Epidermal melanocyte (primary cell): ENCODE measurements at regions not wholly inside any gene's neighbourhood (a gene's known extent, or its start where the extent isn't known, plus 50 kb on each side); places are given as distances from the start of the nearest gene placed in this dataset.
"Not testable (repeated sequence)": the region's sequence is repeated elsewhere in the genome, so short reads cannot be mapped to it uniquely, and the experiment has no call there.

ENCODE experiments used
- DNase-seq: peaks from one replicate; pipeline ENCODE4 v3.0.0; 2011; ENCODE audit warnings: low spot score; ENCODE audit not compliant: insufficient read length

DNA sequence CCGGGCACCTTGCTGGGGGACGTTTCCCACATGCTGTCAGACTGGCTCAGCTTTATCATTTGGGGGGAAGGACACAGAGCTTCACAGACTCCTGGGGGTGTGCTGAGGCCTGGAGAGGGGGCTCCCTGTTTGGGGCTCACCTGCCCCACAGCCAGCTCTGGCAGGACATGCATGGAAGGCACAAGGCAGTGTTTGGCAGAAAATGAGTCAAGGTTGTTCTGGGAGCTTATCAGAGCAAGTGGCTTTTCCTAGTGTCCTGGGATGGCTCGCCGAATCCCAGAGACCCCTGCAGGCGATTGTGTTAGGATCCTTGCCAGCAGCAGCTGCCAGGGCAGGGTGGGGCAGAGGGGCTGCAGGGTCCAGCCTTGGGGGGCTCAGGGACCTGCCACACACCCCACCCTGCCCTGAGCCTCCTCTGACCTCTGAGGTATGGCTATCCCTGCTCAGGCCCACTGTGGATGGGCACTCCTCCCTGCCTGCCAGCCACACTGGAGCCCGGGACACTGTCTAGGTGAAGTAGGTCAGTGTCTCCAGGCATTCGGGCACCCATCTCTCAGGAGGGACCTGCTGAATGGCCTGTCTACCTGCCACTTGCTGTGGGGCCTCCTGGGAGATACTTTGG is 1323.0 kb downstream of the BRD1 start:
- no peak for DNase-seq

DNA sequence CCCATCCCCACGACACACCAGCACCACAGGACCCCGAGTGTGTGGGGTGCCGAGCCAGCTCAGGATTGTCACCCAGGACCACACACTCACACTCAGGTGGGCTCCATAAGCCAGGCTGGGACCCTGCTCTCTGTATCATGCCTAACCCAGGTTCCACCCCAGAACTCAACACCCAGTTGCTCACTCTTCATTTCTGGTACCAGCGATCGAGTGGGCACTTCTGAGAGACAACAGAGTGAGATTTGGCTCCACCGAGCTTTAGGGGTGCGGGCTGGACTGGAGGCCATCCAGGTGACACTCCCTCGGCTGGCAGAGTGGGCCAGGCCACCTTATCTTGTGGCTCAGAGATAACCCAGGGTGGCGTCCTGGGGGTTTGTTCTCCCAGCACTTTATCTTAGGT is 1323.8 kb downstream of the BRD1 start:
- DNase-seq: no peak

DNA sequence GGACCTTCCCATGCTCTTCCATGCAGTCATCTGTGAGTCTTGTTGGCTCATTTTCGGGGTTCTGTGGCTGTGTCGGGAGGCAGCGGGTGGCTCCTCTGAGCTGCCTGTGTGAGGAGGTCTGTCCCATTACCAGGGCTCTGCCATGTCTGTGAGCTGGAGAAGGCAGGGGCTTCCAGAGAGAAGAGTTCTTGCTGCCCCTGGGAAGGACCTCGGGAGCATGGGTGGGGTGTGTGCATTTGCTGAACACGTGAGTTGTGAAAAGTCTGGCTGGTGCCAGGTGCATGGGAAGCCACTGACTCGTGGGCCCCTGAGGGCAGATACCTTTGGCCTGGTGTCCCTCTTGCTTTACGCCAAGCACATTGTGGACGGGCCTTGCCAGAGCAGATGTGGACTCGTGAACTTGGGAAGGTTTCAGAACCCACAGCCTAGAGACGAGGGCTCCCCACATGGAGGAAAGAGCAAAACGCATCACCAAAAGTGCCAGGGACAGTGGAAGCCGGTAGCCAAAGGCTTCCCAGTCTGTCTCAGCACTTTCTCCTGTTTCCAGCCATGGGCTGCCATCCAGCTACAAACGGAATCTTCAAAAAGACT is 1324.5 kb downstream of the BRD1 start:
- no peak for DNase-seq

DNA sequence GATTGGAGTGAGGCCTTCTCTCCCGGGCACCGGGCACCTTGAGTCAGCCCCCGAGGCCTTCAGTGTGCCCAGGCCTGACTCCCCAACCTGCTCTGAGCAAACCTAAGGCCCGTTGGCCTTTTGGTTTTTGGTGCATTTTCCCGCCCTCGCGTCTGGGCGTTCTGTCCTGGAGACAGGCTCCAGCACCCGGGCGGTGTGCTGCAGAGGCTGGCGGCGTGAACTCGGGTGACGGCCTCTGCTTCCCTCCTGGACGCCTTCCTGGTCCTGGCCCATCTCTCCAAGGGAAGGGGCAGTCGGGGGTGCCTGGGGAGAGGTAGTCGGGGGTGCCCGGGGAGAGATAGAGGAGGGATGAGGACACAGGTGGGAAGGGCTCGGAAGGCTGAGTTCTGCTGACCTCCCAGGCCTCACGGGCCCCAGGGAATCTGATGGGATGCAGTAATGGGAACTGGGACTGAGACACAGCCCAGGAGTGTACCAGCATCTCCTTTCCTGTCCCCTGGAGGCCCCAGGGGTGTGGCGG is 1326.4 kb downstream of the BRD1 start:
- no peak for DNase-seq

DNA sequence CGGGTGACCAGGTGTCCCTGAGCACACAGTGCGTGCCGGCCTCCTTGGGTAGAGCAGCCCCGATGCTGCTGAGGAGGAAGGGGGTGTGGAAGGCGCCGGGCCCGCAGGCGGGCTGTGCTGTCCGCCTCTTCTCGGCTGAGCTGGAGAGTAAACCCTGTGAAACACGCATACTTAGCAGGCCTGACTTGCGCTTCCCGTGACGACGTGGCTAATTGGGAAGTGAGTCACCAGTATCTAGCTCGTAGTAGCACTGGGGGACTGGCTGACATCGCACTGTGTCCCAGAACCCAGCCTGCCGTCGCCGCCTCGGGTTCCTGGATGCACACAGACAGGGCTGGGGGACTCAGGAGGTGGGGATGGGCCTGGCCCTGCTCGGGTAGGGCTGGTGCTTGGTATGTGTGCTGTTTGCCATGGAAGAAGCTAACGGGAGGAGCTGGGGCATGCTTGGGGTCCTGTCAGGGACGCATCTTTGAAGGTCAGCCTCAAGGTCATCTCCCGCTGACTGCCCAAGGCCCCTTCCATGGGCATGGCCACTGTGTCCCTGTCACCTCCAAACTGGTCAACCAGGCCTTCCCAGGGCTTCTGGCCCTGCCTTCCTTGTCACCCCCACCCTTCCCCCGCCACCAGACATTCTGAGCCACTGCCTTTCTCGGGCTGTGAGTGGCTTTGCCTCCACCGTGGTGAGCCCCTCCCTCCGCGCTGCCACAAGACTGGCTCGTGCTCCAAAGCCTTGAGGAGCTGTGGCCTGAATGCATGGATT is 1327.0 kb downstream of the BRD1 start:
- DNase-seq: no peak

DNA sequence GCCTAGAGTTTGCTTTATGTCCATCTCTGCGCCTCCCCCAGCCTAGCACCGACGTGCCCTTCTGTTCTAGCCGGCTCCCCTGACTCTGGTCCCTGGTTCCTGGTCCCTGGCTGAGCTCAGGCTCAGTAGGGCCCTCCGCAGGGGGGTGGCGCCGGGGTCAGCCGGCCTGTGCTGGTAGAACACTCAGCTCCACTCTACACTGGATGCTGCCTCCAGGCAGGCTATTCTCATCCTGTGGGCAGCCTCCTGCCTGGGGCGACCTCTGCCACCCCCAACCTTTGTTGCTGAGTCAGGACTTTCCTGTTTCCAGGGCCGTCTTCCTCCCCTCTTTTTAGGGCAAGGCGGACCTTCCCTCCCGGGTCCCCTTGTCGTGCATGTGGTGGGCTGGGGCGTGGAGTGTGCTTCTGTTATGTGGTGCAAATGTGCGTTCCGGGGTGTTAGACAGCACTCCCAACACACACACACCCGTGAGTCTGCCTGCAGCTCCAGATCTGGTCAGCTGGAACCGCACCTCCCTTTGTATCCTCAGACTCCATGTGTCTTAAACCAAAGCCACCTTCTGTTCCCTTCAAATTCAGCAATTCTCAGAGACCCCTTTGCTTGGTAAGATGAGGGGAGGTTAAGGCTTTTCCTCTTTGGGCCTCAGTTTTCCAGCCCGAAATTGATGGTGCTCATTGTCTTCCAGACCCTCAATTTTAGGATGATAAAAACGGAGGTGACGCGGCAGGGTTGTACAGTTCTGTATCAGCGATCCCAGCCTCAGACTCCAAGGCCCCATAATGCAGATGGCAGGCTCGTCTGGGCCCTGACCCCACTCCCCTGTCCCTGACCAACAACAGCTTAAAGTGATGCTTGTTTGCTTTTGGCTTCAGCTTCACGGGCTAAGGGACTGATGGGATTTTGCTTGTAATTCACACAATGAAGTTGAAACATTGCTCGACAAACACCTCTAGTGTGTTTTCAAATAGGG is 1327.9 kb downstream of the BRD1 start:
- DNase-seq: no peak

DNA sequence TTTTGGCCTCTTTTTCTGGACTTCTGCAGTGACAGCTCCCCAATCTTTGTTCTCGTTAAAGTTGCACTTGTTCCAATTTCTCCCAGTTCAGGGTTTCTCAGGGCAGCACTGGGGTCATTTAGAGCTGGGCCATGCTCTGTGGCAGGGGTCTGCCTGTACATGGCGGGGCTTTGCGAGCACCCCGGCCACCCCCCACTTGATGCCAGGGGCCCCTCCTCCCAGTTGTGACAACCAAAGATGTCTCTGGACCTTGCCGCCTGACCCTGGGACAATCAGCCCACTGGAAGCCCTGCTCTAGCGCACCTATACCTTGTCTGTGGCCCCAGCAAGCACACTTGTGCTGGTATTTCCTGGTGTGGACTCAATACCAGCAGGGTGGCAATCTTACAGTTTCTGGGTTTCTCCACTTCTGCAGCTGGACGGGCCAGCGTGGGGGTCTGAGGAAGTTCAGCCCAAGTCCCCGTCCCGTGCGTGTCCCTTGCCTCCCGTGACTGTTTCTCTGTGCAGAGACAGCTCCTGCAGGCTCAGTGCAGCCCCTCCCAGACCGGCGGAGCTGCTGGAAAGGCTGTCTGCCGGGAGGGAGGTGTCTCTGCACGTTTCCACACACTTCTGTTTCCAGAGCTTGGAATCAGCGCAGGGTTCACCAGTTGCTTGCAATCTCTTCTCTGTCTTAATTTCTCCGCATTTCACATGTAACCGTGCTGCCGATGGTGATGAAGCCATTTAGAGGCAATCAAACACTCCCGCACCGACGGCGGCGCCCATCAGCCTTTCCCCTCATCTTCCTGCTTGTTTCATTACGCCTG is 1328.9 kb downstream of the BRD1 start:
- DNase-seq: no peak

DNA sequence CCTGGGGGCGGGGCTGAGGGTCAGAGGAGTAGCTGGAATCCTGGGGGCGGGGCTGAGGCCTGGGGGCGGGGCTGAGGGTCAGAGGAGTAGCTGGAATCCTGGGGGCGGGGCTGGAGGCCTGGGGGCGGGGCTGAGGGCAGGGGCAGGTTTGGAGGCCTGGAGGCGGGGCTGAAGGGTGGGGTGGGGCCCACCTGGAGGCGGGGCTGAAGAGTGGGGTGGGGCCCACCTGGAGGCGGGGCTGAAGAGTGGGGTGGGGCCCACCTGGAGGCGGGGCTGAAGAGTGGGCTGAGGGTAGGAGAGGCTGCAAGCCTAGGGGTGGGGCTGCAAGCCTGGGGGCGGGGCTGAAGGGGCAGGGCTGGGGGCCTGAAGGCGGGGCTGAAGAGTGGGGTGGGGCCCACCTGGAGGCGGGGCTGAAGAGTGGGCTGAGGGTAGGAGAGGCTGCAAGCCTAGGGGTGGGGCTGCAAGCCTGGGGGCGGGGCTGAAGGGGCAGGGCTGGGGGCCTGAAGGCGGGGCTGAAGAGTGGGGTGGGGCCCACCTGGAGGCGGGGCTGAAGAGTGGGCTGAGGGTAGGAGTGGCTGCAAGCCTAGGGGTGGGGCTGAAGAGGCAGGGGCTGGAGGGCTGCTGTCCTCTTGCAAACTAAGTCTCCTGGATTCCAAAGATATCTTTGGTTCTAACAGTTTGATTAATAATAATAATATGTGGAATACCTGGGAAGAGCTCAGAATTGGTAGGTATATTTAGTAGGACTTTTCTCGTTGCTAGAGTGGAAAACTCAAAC is 1329.7 kb downstream of the BRD1 start:
- not testable (repeated sequence) for DNase-seq

DNA sequence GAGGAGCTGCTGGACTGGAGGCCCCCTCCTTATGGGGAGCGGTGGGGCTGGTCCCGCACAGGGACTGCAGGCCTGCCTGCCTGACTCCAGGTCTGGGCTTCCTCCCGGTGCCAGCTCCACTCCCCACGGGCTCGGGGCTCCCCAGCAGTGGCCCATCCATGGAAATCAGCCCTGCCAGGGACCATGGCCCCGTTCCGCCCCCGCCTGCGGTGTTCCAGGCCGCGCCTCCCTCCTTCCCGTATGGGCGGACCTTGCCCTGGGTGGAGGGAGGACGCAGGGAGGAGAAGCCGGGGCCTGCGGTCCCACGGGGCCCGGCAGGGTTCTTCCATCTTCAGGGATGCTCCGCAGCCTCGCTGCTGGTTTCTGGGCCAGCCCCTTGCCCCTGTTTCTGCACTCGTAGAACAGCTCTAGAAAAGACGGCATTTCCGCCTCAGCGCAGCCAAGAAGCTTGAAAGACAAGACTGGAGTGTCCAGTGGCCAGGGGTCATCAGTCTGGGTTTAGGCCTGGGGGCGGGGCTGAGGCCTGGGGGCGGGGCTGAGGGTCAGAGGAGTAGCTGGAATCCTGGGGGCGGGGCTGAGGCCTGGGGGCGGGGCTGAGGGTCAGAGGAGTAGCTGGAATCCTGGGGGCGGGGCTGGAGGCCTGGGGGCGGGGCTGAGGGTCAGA is 1330.6 kb downstream of the BRD1 start:
- DNase-seq: no peak

DNA sequence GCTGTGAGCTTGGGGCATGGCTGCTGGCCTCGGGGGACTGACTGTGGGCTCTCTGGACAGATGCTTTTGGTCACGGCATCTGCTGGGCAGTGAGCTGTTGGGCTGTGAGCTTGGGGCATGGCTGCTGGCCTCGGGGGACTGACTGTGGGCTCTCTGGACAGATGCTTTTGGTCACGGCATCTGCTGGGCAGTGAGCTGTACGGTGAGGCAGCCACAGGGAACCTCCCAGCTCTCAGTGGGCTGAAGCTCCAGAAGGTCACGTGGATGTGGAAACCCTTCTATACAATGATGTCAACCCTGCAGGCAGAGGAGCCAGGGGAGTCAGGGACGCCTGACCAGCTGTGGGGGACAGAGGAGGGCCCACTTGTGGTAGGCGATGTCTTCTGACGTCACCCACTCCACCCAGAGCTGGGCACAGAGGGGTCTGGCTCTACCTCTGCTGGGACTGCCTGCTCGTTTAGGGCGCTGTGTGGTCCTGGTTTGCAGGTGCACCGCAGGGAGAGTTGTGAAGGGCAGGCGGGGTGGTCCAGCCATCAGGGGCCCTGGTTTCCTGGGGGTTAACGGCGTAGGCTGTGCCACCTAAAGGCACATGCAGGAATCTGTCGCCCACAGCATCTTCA is 1331.3 kb downstream of the BRD1 start:
- no peak for DNase-seq

DNA sequence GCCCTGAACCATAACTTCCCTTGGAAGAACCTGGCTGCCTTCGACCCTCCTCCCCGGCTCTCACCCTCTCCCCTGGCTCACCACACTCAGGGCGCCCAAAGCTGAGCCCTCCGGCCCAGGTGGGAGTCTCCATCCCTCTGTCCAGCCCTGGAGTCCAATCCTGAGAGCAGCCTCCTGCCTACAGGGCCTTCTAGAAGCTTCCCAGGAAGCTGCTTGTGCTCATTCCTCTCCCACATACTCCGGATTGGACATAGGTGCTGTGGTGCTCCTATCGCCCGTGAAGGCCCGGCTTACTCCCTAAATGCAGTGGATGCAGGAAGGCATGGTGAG is 1332.0 kb downstream of the BRD1 start:
- DNase-seq: no peak

DNA sequence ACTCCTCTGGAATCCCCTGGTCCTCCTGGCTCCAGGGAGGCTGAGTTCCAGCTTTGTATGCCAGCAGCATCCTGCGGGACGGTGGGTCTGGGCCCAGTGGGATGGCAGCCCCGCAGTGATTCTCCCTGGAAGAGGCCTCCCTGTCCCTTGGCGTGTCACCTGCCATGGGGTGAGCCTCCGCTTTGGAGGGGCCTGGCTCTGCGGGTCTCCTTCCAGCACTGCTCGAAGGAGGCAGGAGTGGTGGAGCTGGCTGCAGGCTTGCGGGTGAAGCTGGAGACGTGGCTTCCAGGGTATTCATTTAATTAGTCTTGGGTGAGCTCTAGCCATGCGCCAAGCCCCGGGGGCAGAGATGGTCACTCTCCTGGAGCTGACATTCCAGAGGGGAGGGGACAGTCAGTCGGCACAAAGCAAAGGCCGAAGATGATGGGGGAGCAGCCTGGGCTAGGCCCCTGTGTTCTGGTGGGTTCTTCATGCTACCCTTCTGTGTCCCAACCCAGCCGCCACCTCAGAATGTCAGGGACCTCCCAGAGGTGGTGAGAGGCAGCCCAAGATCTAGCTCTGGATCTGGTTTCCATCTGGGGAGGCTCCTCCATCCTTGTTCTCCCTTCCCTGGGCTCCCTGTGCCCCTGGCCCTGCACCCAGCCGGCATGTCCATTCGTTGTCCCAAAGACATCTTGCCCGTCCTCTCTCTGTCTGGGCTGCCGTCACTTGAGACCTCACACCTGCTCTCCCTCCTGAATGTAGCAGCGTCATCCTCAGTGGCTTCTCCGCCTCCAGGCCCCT is 1332.5 kb downstream of the BRD1 start:
- no peak for DNase-seq

DNA sequence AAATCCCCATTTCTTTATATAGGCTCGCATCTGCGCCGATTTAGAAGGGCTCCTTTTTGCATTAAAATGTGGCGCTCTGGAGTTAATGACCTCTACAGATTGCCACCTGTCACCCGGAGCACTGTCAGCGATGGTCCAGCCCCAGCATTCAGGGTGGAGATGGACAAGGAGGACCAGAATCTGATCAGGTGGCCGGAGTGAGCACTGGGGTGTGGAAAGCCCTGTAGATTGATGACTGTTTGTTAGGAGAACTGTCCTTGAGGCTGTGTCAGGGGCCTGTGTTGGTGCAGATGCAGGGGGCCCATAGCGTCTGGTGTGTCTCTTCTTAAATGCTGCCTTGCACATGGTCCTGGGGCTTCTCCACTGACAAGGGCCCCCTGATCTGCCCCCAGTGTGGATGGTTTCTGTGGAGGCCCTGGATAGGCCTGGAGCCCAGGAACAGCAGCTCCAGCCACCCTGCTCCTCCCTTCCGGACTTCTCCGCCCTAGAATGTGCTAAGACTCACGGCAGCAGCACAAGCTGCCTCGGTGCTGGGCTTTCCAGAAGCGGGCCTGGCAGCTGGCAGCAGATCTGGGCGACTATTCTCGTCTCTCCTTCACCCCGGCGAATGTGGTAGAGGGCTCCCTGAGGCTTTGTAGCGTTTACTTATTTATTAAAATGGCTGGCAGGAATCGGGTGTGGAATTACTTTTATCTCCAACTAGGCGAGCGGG is 1333.3 kb downstream of the BRD1 start:
- DNase-seq: no peak

DNA sequence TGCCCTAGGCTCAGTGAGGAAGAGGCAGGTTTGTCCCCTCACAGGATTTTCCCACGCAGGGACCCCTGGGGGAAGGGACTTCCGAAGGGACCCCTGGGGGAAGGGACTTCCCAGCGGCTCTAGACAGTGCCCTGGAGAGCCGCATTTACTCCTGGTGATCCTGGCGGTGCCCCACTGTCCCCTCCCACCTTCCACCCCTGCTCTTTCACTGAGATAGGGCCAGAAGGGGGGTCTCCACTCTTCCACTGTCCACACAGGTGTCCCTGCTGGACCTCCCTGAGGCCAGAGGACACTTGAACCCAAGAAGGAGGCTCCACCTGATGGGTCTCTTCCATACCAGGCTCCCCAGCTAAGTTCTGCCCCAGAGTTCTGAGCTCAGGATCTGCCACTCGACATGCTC is 1333.9 kb downstream of the BRD1 start:
- DNase-seq: no peak

DNA sequence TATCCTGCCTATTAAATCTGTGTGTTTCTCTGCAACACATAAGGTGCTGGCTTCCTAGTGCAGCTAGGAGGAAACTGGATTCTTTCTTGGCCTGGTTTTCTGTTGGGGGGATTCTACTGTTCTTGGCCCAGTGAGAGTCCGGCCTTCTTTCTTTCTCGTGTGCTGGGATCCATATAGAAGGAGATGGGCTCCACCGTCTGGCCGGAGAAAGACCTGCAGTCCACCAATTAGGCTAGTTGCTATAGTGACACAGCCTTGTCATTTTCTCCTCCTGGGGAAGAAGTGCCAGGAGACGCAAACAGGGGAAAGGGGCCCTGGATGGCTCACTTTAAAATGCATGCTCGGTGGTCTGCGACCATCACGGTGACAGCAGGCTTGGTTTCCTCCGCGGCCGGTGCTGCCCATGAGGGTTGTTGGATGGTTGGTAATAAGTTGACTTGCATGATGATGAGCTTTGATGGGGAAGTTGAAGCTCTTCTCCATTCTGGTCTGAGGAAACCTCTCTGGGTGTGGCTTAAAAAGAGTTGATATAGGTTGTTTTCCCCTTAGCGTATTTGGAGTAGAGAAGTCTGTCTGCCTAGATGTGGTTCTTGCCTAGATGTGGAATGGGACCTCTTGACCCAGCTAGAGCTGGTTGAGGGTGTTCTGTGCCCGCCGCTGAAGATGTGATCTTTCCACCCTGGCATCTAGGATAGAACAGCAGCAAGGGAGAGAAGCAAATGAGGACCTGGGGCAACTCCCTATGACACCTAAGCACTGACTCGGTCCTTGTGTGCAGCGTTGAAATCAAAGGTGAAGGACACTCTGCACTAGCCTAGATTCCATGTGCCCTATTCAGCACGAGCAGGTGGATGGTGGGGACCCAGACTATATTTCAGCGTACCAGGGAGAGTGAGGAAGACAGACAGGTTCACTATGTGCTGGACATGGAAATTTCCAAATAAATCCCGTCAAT is 1335.0 kb downstream of the BRD1 start:
- DNase-seq: peak; percentile 97

DNA sequence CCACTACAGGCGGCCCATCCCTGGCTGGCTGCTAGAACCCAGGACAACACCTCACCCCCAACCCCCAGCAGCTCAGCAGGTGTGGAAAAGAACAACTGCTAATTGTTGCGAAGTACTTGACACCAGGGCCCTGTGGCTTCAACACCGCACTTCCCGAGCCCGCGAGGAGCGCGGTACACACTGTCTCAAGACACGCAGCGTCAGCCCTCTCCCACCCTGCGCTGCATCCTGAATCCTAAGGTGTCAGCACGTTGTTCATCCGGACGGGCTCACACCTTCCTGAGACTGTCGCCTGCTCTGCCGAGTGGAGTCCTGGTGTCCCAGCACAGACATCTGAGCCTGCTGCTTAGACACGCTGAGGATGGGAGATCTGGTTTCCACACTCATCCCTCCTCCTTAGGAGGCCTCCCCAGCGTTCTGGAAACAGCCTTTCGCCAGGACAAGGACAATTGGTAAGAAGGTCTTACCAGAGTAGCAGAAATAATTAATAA is 1336.2 kb downstream of the BRD1 start:
- DNase-seq: no peak
